ENCODE measurements at regions not wholly inside any gene's neighbourhood (a gene's known extent, or its start where the extent isn't known, plus 50 kb on each side); places are given as distances from the start of the nearest gene placed in this dataset.
A peak's percentile ranks its signal among the peaks of the same experiment; 100 is the strongest.

GRCh38 chr3:174424656-174425055 lies 434.5 kb upstream of the NAALADL2 start:
- Histone ChIP-seq H3K4me3 (ENCODE audit: low read length in 3 of 3) (no peak overlapping the region), H3K9me3 (ENCODE audit: control insufficient read depth in 3 of 3, low read length in 3 of 3) (no peaks in the 10 kb centered on the region), H3K9ac (ENCODE audit: low read depth in 1 of 3, low read length in 3 of 3) (no peak overlapping the region), H3K36me3 (ENCODE audit: control insufficient read depth in 3 of 3, insufficient read depth in 3 of 3, low read length in 3 of 3) (no peaks in the 10 kb centered on the region), H3K4me1 (ENCODE audit: control insufficient read depth in 3 of 3, insufficient read depth in 3 of 3, low read length in 3 of 3) (no peaks in the 10 kb centered on the region), H3K27ac (ENCODE audit: low read depth, low read length) (no peak overlapping the region), H3K27me3 (ENCODE audit: control insufficient read depth in 3 of 3, insufficient read depth in 3 of 3, low read length in 3 of 3) (no peaks in the 10 kb centered on the region)

- Histone ChIP-seq H3K4me1 (ENCODE audit: control insufficient read depth in 3 of 3, insufficient read depth in 3 of 3, low read length in 3 of 3) (no peaks in the 10 kb centered on the region), H3K4me3 (ENCODE audit: low read length in 3 of 3) (no peak overlapping the region), H3K27me3 (ENCODE audit: control insufficient read depth in 3 of 3, insufficient read depth in 3 of 3, low read length in 3 of 3) (no peaks in the 10 kb centered on the region), H3K36me3 (ENCODE audit: control insufficient read depth in 3 of 3, insufficient read depth in 3 of 3, low read length in 3 of 3) (no peaks in the 10 kb centered on the region), H3K9ac (ENCODE audit: low read depth in 1 of 3, low read length in 3 of 3) (no peak overlapping the region), H3K27ac (ENCODE audit: low read depth, low read length) (no peak overlapping the region), H3K9me3 (ENCODE audit: control insufficient read depth in 3 of 3, low read length in 3 of 3) (no peaks in the 10 kb centered on the region)
Observed at GRCh38 chr3:174425422-174425821, 433.7 kb upstream of the NAALADL2 start.

GRCh38 chr3:174430986-174431385 lies 428.1 kb upstream of the NAALADL2 start:
- Histone ChIP-seq H3K4me1 (ENCODE audit: control insufficient read depth in 3 of 3, insufficient read depth in 3 of 3, low read length in 3 of 3) (peaks cover 0 to 1% (median 0%) of the 10 kb centered on the region in 3 donors), H3K9ac (ENCODE audit: low read depth in 1 of 3, low read length in 3 of 3) (no peak overlapping the region), H3K9me3 (ENCODE audit: control insufficient read depth in 3 of 3, low read length in 3 of 3) (no peaks in the 10 kb centered on the region), H3K36me3 (ENCODE audit: control insufficient read depth in 3 of 3, insufficient read depth in 3 of 3, low read length in 3 of 3) (no peaks in the 10 kb centered on the region), H3K27ac (ENCODE audit: low read depth, low read length) (no peak overlapping the region), H3K27me3 (ENCODE audit: control insufficient read depth in 3 of 3, insufficient read depth in 3 of 3, low read length in 3 of 3) (no peaks in the 10 kb centered on the region), H3K4me3 (ENCODE audit: low read length in 3 of 3) (no peak overlapping the region)

GRCh38 chr3:174431717-174432116 lies 427.4 kb upstream of the NAALADL2 start:
- Histone ChIP-seq H3K4me3 (ENCODE audit: low read length in 3 of 3) (no peak overlapping the region), H3K36me3 (ENCODE audit: control insufficient read depth in 3 of 3, insufficient read depth in 3 of 3, low read length in 3 of 3) (no peaks in the 10 kb centered on the region), H3K9ac (ENCODE audit: low read depth in 1 of 3, low read length in 3 of 3) (no peak overlapping the region), H3K9me3 (ENCODE audit: control insufficient read depth in 3 of 3, low read length in 3 of 3) (no peaks in the 10 kb centered on the region), H3K27ac (ENCODE audit: low read depth, low read length) (no peak overlapping the region), H3K27me3 (ENCODE audit: control insufficient read depth in 3 of 3, insufficient read depth in 3 of 3, low read length in 3 of 3) (no peaks in the 10 kb centered on the region), H3K4me1 (ENCODE audit: control insufficient read depth in 3 of 3, insufficient read depth in 3 of 3, low read length in 3 of 3) (peaks cover 0 to 9% (median 0%) of the 10 kb centered on the region in 3 donors)

- peak overlapping the region; percentile 36 for H3K27ac ChIP-seq (ENCODE audit: low read depth, low read length)
- H3K4me3 ChIP-seq (ENCODE audit: low read length in 3 of 3): peak overlapping the region in 1 of 3 donors; percentile 14
- peaks cover 0 to 10% (median 6%) of the 10 kb centered on the region in 3 donors for H3K4me1 ChIP-seq (ENCODE audit: control insufficient read depth in 3 of 3, insufficient read depth in 3 of 3, low read length in 3 of 3)
- H3K9ac ChIP-seq (ENCODE audit: low read depth in 1 of 3, low read length in 3 of 3): peak overlapping the region in 1 of 3 donors; percentile 9
- no peaks in the 10 kb centered on the region for H3K9me3 ChIP-seq (ENCODE audit: control insufficient read depth in 3 of 3, low read length in 3 of 3)
- no peaks in the 10 kb centered on the region for H3K36me3 ChIP-seq (ENCODE audit: control insufficient read depth in 3 of 3, insufficient read depth in 3 of 3, low read length in 3 of 3)
- no peaks in the 10 kb centered on the region for H3K27me3 ChIP-seq (ENCODE audit: control insufficient read depth in 3 of 3, insufficient read depth in 3 of 3, low read length in 3 of 3)
Observed at GRCh38 chr3:174436367-174436766, 422.8 kb upstream of the NAALADL2 start.

GRCh38 chr3:174438501-174439145 lies 420.5 kb upstream of the NAALADL2 start:
- no peaks in the 10 kb centered on the region for H3K36me3 ChIP-seq (ENCODE audit: control insufficient read depth in 3 of 3, insufficient read depth in 3 of 3, low read length in 3 of 3)
- H3K4me3 ChIP-seq (ENCODE audit: low read length in 3 of 3): peak overlapping the region in 2 of 3 donors; percentile 0 to 10
- peak overlapping the region; percentile 96 for H3K27ac ChIP-seq (ENCODE audit: low read depth, low read length)
- no peaks in the 10 kb centered on the region for H3K27me3 ChIP-seq (ENCODE audit: control insufficient read depth in 3 of 3, insufficient read depth in 3 of 3, low read length in 3 of 3)
- peak overlapping the region in 2 of 3 donors; percentile 87 to 88 for H3K9ac ChIP-seq (ENCODE audit: low read depth in 1 of 3, low read length in 3 of 3)
- H3K4me1 ChIP-seq (ENCODE audit: control insufficient read depth in 3 of 3, insufficient read depth in 3 of 3, low read length in 3 of 3): peaks cover 0 to 21% (median 9%) of the 10 kb centered on the region in 3 donors
- H3K9me3 ChIP-seq (ENCODE audit: control insufficient read depth in 3 of 3, low read length in 3 of 3): no peaks in the 10 kb centered on the region

GRCh38 chr3:174439331-174440252 lies 419.5 kb upstream of the NAALADL2 start:
- Histone ChIP-seq H3K36me3 (ENCODE audit: control insufficient read depth in 3 of 3, insufficient read depth in 3 of 3, low read length in 3 of 3) (no peaks in the 10 kb centered on the region), H3K9me3 (ENCODE audit: control insufficient read depth in 3 of 3, low read length in 3 of 3) (no peaks in the 10 kb centered on the region), H3K9ac (ENCODE audit: low read depth in 1 of 3, low read length in 3 of 3) (peak overlapping the region; percentile 86 to 88 (median 87)), H3K4me3 (ENCODE audit: low read length in 3 of 3) (peak overlapping the region; percentile 81 to 91 (median 85)), H3K4me1 (ENCODE audit: control insufficient read depth in 3 of 3, insufficient read depth in 3 of 3, low read length in 3 of 3) (peaks cover 0 to 25% (median 12%) of the 10 kb centered on the region in 3 donors), H3K27ac (ENCODE audit: low read depth, low read length) (peak overlapping the region; percentile 96), H3K27me3 (ENCODE audit: control insufficient read depth in 3 of 3, insufficient read depth in 3 of 3, low read length in 3 of 3) (no peaks in the 10 kb centered on the region)

- Histone ChIP-seq H3K27ac (ENCODE audit: low read depth, low read length) (peak overlapping the region; percentile 96), H3K9me3 (ENCODE audit: control insufficient read depth in 3 of 3, low read length in 3 of 3) (no peaks in the 10 kb centered on the region), H3K9ac (ENCODE audit: low read depth in 1 of 3, low read length in 3 of 3) (peak overlapping the region; percentile 86 to 88 (median 87)), H3K4me3 (ENCODE audit: low read length in 3 of 3) (peak overlapping the region; percentile 81 to 91 (median 85)), H3K36me3 (ENCODE audit: control insufficient read depth in 3 of 3, insufficient read depth in 3 of 3, low read length in 3 of 3) (no peaks in the 10 kb centered on the region), H3K4me1 (ENCODE audit: control insufficient read depth in 3 of 3, insufficient read depth in 3 of 3, low read length in 3 of 3) (peaks cover 0 to 27% (median 12%) of the 10 kb centered on the region in 3 donors), H3K27me3 (ENCODE audit: control insufficient read depth in 3 of 3, insufficient read depth in 3 of 3, low read length in 3 of 3) (no peaks in the 10 kb centered on the region)
Observed at GRCh38 chr3:174440253-174440701, 418.9 kb upstream of the NAALADL2 start.

- Histone ChIP-seq H3K9me3 (ENCODE audit: control insufficient read depth in 3 of 3, low read length in 3 of 3) (no peaks in the 10 kb centered on the region), H3K4me3 (ENCODE audit: low read length in 3 of 3) (peak overlapping the region; percentile 81 to 91 (median 85)), H3K4me1 (ENCODE audit: control insufficient read depth in 3 of 3, insufficient read depth in 3 of 3, low read length in 3 of 3) (peaks cover 0 to 26% (median 12%) of the 10 kb centered on the region in 3 donors), H3K36me3 (ENCODE audit: control insufficient read depth in 3 of 3, insufficient read depth in 3 of 3, low read length in 3 of 3) (no peaks in the 10 kb centered on the region), H3K27me3 (ENCODE audit: control insufficient read depth in 3 of 3, insufficient read depth in 3 of 3, low read length in 3 of 3) (no peaks in the 10 kb centered on the region), H3K27ac (ENCODE audit: low read depth, low read length) (peak overlapping the region; percentile 96), H3K9ac (ENCODE audit: low read depth in 1 of 3, low read length in 3 of 3) (peak overlapping the region; percentile 87 to 93 (median 88))
Observed at GRCh38 chr3:174440741-174441587, 418.2 kb upstream of the NAALADL2 start.
